SK-N-MC (cell line): ENCODE measurements at regions not wholly inside any gene's neighbourhood (a gene's known extent, or its start where the extent isn't known, plus 50 kb on each side); places are given as distances from the start of the nearest gene placed in this dataset.
"Not testable (repeated sequence)": the region's sequence is repeated elsewhere in the genome, so short reads cannot be mapped to it uniquely, and the experiment has no call there.

Source experiments
- DNase-seq: peaks from one replicate; pipeline ENCODE4 v3.0.0-alpha.2; 2011; ENCODE audit warnings: low read depth, low spot score
- H3K27ac ChIP-seq: fragments of 200-600 bp; sonication (generic); 2 replicates; pipeline ENCODE4 v1.5.1; 2016; ENCODE audit warnings: mixed run types
- H3K36me3 ChIP-seq: fragments of 200-600 bp; sonication (generic); 2 replicates; pipeline ENCODE4 v1.6.1; 2017; ENCODE audit warnings: antibody characterized with exemption, low read length, mixed read lengths; ENCODE audit not compliant: insufficient read depth
- H3K4me3 ChIP-seq: fragments of 200-600 bp; sonication (generic); 2 replicates; pipeline ENCODE4 v1.5.1; 2016
- H3K9ac ChIP-seq: fragments of 200-600 bp; sonication (generic); 2 replicates; pipeline ENCODE4 v1.8.0; 2017; ENCODE audit warnings: mixed run types, mixed read lengths; ENCODE audit not compliant: insufficient read length
- H3K9me3 ChIP-seq: fragments of 200-600 bp; sonication (generic); 2 replicates; pipeline ENCODE4 v1.6.1; 2017; ENCODE audit warnings: low read depth, mild to moderate bottlenecking, antibody characterized with exemption, low read length, moderate library complexity, mixed read lengths
- EZH2 ChIP-seq: fragments of 200-600 bp; sonication (generic); IDR thresholded peaks from one replicate; pipeline ENCODE4 v1.6.1; 2017; ENCODE audit warnings: antibody characterized with exemption
- FOXP2 ChIP-seq: optimal IDR thresholded peaks from 2 replicates; pipeline ENCODE3; 2011; ENCODE audit warnings: mild to moderate bottlenecking, moderate library complexity; ENCODE audit not compliant: insufficient read depth; ENCODE audit errors: extremely low read length, control extremely low read depth
- POLR2AphosphoS5 ChIP-seq: IDR thresholded peaks from 2 replicates; pipeline ENCODE4 v1.6.1; 2012; ENCODE audit warnings: mild to moderate bottlenecking, low read depth, low read length, borderline replicate concordance

- no peak overlapping the region for H3K9ac ChIP-seq
- no peaks in the 10 kb centered on the region for H3K36me3 ChIP-seq
- no peak for DNase-seq
- H3K9me3 ChIP-seq = no peaks in the 10 kb centered on the region
- H3K27ac ChIP-seq = no peak overlapping the region
- TF ChIP-seq EZH2 = no peak
- TF ChIP-seq FOXP2 = no peak
- no peak for TF ChIP-seq POLR2AphosphoS5
- H3K4me3 ChIP-seq = no peak overlapping the region
Observed at GRCh38 chr12:73225371-73225937, 953.3 kb downstream of the TRHDE start.

GRCh38 chr12:73225941-73226340, 953.8 kb downstream of the TRHDE start:
- TF ChIP-seq EZH2 (no peak), FOXP2 (no peak), POLR2AphosphoS5 (no peak)
- no peak for DNase-seq
- Histone ChIP-seq H3K9ac (no peak overlapping the region), H3K9me3 (no peaks in the 10 kb centered on the region), H3K36me3 (no peaks in the 10 kb centered on the region), H3K4me3 (no peak overlapping the region), H3K27ac (no peak overlapping the region)

- Histone ChIP-seq H3K36me3 (no peaks in the 10 kb centered on the region), H3K27ac (no peak overlapping the region), H3K9me3 (no peaks in the 10 kb centered on the region), H3K4me3 (no peak overlapping the region), H3K9ac (no peak overlapping the region)
- no peak for TF ChIP-seq FOXP2
- TF ChIP-seq EZH2 = no peak
- no peak for TF ChIP-seq POLR2AphosphoS5
- DNase-seq = no peak
Observed at GRCh38 chr12:73226593-73226992, 954.4 kb downstream of the TRHDE start.

- DNase-seq, H3K27ac ChIP-seq, H3K9ac ChIP-seq, H3K36me3 ChIP-seq, H3K9me3 ChIP-seq, H3K4me3 ChIP-seq: not testable (repeated sequence)
Observed at GRCh38 chr12:73228828-73229227, 956.7 kb downstream of the TRHDE start.

GRCh38 chr12:73235387-73235786, 963.2 kb downstream of the TRHDE start:
- H3K36me3 ChIP-seq = no peaks in the 10 kb centered on the region
- peaks cover 4% of the 10 kb centered on the region; the same call in 1 of the 2 replicates for H3K9me3 ChIP-seq
- no peak for DNase-seq
- no peak for TF ChIP-seq FOXP2
- no peak for TF ChIP-seq EZH2
- no peak for TF ChIP-seq POLR2AphosphoS5
- H3K9ac ChIP-seq = no peak overlapping the region
- no peak overlapping the region for H3K27ac ChIP-seq
- H3K4me3 ChIP-seq = no peak overlapping the region

GRCh38 chr12:73240110-73240509, 967.9 kb downstream of the TRHDE start:
- TF ChIP-seq POLR2AphosphoS5 = no peak
- no peak for TF ChIP-seq FOXP2
- TF ChIP-seq EZH2 = no peak
- no peak overlapping the region for H3K27ac ChIP-seq
- no peaks in the 10 kb centered on the region for H3K36me3 ChIP-seq

GRCh38 chr12:73262788-73263381, 990.7 kb downstream of the TRHDE start:
- no peak for DNase-seq
- TF ChIP-seq EZH2 (no peak), FOXP2 (no peak), POLR2AphosphoS5 (no peak)
- H3K4me3 ChIP-seq = no peak overlapping the region
- H3K9ac ChIP-seq = no peak overlapping the region
- H3K9me3 ChIP-seq = no peaks in the 10 kb centered on the region
- no peaks in the 10 kb centered on the region for H3K36me3 ChIP-seq
- H3K27ac ChIP-seq = no peak overlapping the region

More at GRCh38 chr12:73240110-73240509, 967.9 kb downstream of the TRHDE start:
- no peak for DNase-seq
- Histone ChIP-seq H3K4me3 (no peak overlapping the region), H3K9me3 (no peaks in the 10 kb centered on the region), H3K9ac (no peak overlapping the region)

GRCh38 chr12:73266206-73266605, 994.0 kb downstream of the TRHDE start:
- TF ChIP-seq EZH2 (no peak), FOXP2 (no peak), POLR2AphosphoS5 (no peak)
- Histone ChIP-seq H3K27ac (no peak overlapping the region), H3K9me3 (no peaks in the 10 kb centered on the region), H3K9ac (no peak overlapping the region), H3K36me3 (no peaks in the 10 kb centered on the region), H3K4me3 (no peak overlapping the region)
- no peak for DNase-seq

- H3K27ac ChIP-seq = peak overlapping the region; percentile 28
- H3K9ac ChIP-seq = no peak overlapping the region
- no peak for DNase-seq
- no peaks in the 10 kb centered on the region for H3K36me3 ChIP-seq
- H3K4me3 ChIP-seq = no peak overlapping the region; the same call in 1 of the 2 replicates
- TF ChIP-seq POLR2AphosphoS5 = no peak
- TF ChIP-seq FOXP2 = no peak
- no peak for TF ChIP-seq EZH2
- no peaks in the 10 kb centered on the region for H3K9me3 ChIP-seq
Observed at GRCh38 chr12:73274976-73275375, 1002.8 kb downstream of the TRHDE start.
